Activated B cell treated with CpG ODN at 0.5 μM for 24 hours (primary cell): ENCODE measurements at regions not wholly inside any gene's neighbourhood (a gene's known extent, or its start where the extent isn't known, plus 50 kb on each side); places are given as distances from the start of the nearest gene placed in this dataset.

Source experiments
- ATAC-seq: fragments of 200-7000 bp; cut with Tn5 transposase; one replicate; pipeline ENCODE4 v1.10.0; 2021; ENCODE audit warnings: low read depth, mild to moderate bottlenecking, moderate library complexity
- CTCF ChIA-PET: fragments of 350-600 bp; sonication (Branson Sonifier 250); formaldehyde crosslinking; loops from one replicate; lab custom pipeline; 2021; ENCODE audit warnings: antibody characterized with exemption; lab: Charles Lee
- POLR2A ChIA-PET: fragments of 350-600 bp; sonication (Branson Sonifier 250); formaldehyde crosslinking; loops from one replicate; lab custom pipeline; 2021; ENCODE audit warnings: antibody characterized with exemption; lab: Charles Lee
- DNase-seq: peaks from one replicate; pipeline ENCODE4 v3.0.0; 2022
- H3K27ac Mint-ChIP-seq: one replicate; pipeline ENCODE4 v1.8.0; 2020; ENCODE audit warnings: mixed read lengths
- H3K27me3 Mint-ChIP-seq: one replicate; pipeline ENCODE4 v1.8.0; 2021; ENCODE audit warnings: mixed read lengths
- H3K36me3 Mint-ChIP-seq: one replicate; pipeline ENCODE4 v1.8.0; 2021; ENCODE audit warnings: low read depth, mixed read lengths
- H3K4me1 Mint-ChIP-seq: one replicate; pipeline ENCODE4 v1.8.0; 2021; ENCODE audit warnings: mixed read lengths
- H3K4me3 Mint-ChIP-seq: one replicate; pipeline ENCODE4 v1.8.0; 2020; ENCODE audit warnings: mild to moderate bottlenecking, mixed read lengths
- H3K9me3 Mint-ChIP-seq: one replicate; pipeline ENCODE4 v1.8.0; 2020; ENCODE audit warnings: mixed read lengths
- intact Hi-C: fragments of 100-400 bp; cut with micrococcal nuclease; formaldehyde crosslinking; loops from one replicate; pipeline ENCODE4 v1.15.1; 2024
- TF ChIP-seq, protein P1 (sequence below): fragments of 200-600 bp; IDR thresholded peaks from one replicate; pipeline ENCODE4 v1.8.0; 2022; ENCODE audit warnings: antibody characterized with exemption, mild to moderate bottlenecking

DNA sequence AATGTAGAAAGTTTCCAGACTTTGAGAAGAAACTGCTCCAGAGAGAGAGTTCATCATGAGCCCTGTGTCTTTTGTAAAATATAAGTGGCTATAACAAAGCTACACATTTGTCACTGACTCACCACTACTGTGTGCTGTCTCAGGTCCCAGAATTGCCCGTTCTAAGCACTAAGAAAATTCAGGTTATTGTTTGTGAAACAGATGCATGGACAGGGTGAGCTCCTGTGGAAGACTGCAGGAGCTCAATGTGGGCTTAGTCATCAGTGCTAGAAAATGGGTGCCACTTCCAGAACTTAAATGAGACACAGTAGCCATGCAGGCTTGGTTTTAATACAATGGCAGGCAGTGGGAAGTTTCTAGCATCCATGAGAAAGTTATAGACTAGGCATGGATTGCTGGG is 251.4 kb upstream of the RBMY1B start:
- H3K27ac Mint-ChIP-seq: peak overlapping the region; percentile 77
- TF ChIP-seq, protein P1, sequence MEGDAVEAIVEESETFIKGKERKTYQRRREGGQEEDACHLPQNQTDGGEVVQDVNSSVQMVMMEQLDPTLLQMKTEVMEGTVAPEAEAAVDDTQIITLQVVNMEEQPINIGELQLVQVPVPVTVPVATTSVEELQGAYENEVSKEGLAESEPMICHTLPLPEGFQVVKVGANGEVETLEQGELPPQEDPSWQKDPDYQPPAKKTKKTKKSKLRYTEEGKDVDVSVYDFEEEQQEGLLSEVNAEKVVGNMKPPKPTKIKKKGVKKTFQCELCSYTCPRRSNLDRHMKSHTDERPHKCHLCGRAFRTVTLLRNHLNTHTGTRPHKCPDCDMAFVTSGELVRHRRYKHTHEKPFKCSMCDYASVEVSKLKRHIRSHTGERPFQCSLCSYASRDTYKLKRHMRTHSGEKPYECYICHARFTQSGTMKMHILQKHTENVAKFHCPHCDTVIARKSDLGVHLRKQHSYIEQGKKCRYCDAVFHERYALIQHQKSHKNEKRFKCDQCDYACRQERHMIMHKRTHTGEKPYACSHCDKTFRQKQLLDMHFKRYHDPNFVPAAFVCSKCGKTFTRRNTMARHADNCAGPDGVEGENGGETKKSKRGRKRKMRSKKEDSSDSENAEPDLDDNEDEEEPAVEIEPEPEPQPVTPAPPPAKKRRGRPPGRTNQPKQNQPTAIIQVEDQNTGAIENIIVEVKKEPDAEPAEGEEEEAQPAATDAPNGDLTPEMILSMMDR: no peak
- no peak overlapping the region for H3K4me3 Mint-ChIP-seq
- H3K27me3 Mint-ChIP-seq: no peaks in the 10 kb centered on the region
- H3K4me1 Mint-ChIP-seq: peaks cover 34% of the 10 kb centered on the region
- no peaks in the 10 kb centered on the region for H3K9me3 Mint-ChIP-seq
- POLR2A ChIA-PET: interaction anchor here (0.6 to 1.4 kb wide), 9 partner anchors 11 to 684 kb away, joined by 3 to 8 read pairs (median 3); partner anchors contain the start of gene EIF1AY
- intact Hi-C loops: loop anchor here (1.0 to 10.0 kb wide), 11 partner anchors 32 to 1826 kb away; no protein-coding TSS in a partner anchor
- H3K36me3 Mint-ChIP-seq: no peaks in the 10 kb centered on the region
- ATAC-seq: no peak
- CTCF ChIA-PET: interaction anchor here (0.9 to 1.6 kb wide), 10 partner anchors 10 to 705 kb away, joined by 3 to 5 read pairs (median 4); partner anchors contain the start of gene EIF1AY
- no peak for DNase-seq

DNA sequence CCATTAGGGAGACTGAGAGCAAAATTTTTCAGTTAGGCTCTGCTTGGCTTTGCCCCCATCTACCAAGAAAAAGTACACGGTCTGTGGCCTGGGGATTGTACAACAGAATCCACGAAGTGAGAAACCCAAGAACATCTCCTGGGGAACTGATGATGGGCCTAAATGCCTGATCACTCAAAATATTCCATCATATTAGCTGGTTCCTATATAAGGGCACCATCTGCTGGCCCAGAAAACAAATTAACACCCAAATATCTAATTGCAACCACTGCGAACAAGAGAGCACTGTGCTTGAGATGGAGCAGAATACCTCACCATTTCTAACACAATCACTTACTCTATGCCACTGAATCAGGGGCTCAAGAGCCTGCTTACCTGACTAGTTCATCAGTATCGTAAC is 250.8 kb upstream of the RBMY1B start:
- intact Hi-C loops: loop anchor here (1.0 to 5.0 kb wide), 10 partner anchors 33 to 1827 kb away; no protein-coding TSS in a partner anchor
- ATAC-seq (peak; percentile 43), DNase-seq (no peak)
- ChIA-PET CTCF (interaction anchor here (0.9 to 1.6 kb wide), 11 partner anchors 11 to 705 kb away, joined by 3 to 5 read pairs (median 4); partner anchors contain the start of gene EIF1AY), POLR2A (interaction anchor here (0.7 to 1.4 kb wide), 8 partner anchors 11 to 700 kb away, joined by 3 to 8 read pairs (median 3); partner anchors contain the start of gene EIF1AY)
- Mint-ChIP-seq H3K36me3 (no peaks in the 10 kb centered on the region), H3K4me1 (peaks cover 31% of the 10 kb centered on the region), H3K9me3 (no peaks in the 10 kb centered on the region), H3K27ac (peak overlapping the region; percentile 77), H3K4me3 (no peak overlapping the region), H3K27me3 (no peaks in the 10 kb centered on the region)
- TF ChIP-seq, protein P1: no peak

DNA sequence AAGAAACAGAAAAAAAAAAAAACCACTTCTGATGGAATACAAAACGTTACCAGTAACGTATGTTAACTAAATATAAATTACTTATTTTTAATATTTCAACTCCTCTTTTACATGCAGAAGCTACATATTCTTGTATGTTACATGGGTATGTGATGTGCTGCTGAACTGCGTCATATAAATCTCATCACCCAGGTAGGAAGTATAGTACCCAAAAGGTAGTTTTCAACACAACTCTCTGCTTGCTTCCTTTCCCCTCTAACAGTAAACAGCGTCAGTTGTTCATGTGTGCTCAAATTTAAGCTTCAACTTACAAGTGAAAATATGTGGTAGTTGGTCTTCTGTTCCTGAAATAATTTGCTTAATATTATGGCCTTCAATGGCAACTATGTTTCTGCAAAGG is 250.0 kb upstream of the RBMY1B start:
- H3K4me1 Mint-ChIP-seq: peaks cover 28% of the 10 kb centered on the region
- H3K27ac Mint-ChIP-seq: no peak overlapping the region
- H3K9me3 Mint-ChIP-seq: no peaks in the 10 kb centered on the region
- TF ChIP-seq, protein P1: no peak
- no peak overlapping the region for H3K4me3 Mint-ChIP-seq
- no peaks in the 10 kb centered on the region for H3K36me3 Mint-ChIP-seq
- intact Hi-C loops: loop anchor here (5.0 kb wide), 2 partner anchors 34 to 119 kb away; no protein-coding TSS in a partner anchor
- POLR2A ChIA-PET: interaction anchor here (1.3 kb wide), 1 partner anchor 463 kb away, joined by 3 read pairs; no protein-coding TSS in a partner anchor
- DNase-seq (no peak), ATAC-seq (no peak)
- CTCF ChIA-PET: interaction anchor here (0.6 to 1.3 kb wide), 2 partner anchors 270 to 704 kb away, joined by 3 read pairs; no protein-coding TSS in a partner anchor
- no peaks in the 10 kb centered on the region for H3K27me3 Mint-ChIP-seq

DNA sequence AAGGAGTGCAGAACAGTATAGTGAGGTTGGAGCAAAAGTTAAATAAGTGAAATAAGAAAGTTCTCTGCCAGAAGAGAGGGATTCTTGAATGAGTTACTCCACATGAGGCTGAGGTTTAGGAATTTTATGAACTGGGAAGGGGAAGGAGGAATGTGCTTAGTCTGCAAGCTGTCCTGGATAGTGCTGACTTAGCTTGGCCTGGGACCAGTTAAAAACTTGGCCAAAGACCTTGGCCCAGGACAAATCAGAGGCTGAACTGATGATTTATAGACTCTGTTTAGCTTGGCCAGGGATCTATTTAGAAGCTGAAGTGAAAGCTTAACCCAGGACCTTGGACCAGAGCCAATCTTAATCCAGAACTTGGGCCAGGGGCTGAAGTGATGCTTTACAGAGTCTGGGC is 244.4 kb upstream of the RBMY1B start:
- CTCF ChIA-PET: no interaction called here
- peaks cover 2% of the 10 kb centered on the region for H3K4me1 Mint-ChIP-seq
- no peak for DNase-seq
- no peak for ATAC-seq
- TF ChIP-seq, protein P1: no peak
- H3K9me3 Mint-ChIP-seq: no peaks in the 10 kb centered on the region
- no peak overlapping the region for H3K4me3 Mint-ChIP-seq
- H3K36me3 Mint-ChIP-seq: no peaks in the 10 kb centered on the region
- intact Hi-C loops: no loop called here
- H3K27ac Mint-ChIP-seq: no peak overlapping the region
- POLR2A ChIA-PET: no interaction called here
- no peaks in the 10 kb centered on the region for H3K27me3 Mint-ChIP-seq

DNA sequence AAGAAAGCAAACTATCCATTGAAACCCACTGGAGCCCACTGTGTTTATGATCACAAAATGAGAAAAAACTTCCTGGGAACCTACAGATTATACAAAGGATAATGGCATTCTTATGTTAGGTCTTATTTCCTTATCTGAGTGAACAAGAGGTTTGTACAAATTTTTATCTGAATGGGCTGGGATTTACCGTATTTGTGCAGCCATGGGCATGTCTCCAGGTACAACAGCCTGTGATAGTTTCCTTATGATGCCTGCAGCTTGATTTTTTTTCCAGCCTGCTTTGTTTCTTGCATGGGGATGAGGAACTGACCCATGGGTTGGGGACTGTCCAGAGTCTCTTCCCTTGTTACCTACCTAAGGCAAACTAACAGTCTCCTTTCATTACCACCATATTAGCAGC is 244.0 kb upstream of the RBMY1B start:
- no peaks in the 10 kb centered on the region for H3K4me1 Mint-ChIP-seq

More for the DNA sequence above, 244.0 kb upstream of the RBMY1B start:
- ChIA-PET CTCF (no interaction called here), POLR2A (no interaction called here)
- ATAC-seq (no peak), DNase-seq (no peak)
- H3K27me3 Mint-ChIP-seq: no peaks in the 10 kb centered on the region
- intact Hi-C loops: no loop called here
- TF ChIP-seq, protein P1: no peak
- H3K9me3 Mint-ChIP-seq: no peaks in the 10 kb centered on the region
- no peak overlapping the region for H3K27ac Mint-ChIP-seq
- H3K36me3 Mint-ChIP-seq: no peaks in the 10 kb centered on the region
- no peak overlapping the region for H3K4me3 Mint-ChIP-seq
